C4-2B (cell line): ENCODE measurements at regions not wholly inside any gene's neighbourhood (a gene's known extent, or its start where the extent isn't known, plus 50 kb on each side); places are given as distances from the start of the nearest gene placed in this dataset.

Experiments
- ZFX ChIP-seq: fragments of 450-650 bp; IDR thresholded peaks from 2 replicates; pipeline ENCODE4 v1.6.1; 2017
- TF ChIP-seq, protein P1 (sequence below): fragments of 450-650 bp; conservative IDR thresholded peaks from 2 replicates; pipeline ENCODE4 v1.5.1; 2017; ENCODE audit warnings: mild to moderate bottlenecking

DNA sequence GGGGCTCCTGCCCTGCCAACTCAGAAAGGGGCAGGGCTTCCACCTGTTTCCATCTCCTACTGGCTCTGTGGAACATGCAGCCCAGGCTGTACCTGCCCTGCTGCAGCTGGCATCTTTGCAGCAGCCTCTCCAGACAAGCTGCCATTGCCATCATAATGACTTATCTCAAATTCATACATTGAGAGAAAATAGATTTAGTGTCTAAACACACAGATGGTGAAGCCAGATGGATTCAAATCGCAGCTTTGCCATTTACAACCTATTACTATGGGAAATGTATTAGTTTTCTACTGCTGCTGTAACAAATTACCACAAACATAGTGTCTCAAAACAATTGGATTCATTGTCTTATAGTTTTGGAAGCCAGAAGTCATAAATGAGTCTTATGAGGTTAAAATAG is 260.0 kb downstream of the KCNA4 start:
- TF ChIP-seq, protein P1, sequence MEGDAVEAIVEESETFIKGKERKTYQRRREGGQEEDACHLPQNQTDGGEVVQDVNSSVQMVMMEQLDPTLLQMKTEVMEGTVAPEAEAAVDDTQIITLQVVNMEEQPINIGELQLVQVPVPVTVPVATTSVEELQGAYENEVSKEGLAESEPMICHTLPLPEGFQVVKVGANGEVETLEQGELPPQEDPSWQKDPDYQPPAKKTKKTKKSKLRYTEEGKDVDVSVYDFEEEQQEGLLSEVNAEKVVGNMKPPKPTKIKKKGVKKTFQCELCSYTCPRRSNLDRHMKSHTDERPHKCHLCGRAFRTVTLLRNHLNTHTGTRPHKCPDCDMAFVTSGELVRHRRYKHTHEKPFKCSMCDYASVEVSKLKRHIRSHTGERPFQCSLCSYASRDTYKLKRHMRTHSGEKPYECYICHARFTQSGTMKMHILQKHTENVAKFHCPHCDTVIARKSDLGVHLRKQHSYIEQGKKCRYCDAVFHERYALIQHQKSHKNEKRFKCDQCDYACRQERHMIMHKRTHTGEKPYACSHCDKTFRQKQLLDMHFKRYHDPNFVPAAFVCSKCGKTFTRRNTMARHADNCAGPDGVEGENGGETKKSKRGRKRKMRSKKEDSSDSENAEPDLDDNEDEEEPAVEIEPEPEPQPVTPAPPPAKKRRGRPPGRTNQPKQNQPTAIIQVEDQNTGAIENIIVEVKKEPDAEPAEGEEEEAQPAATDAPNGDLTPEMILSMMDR: no peak
- no peak for TF ChIP-seq ZFX
